ENCODE measurements at regions not wholly inside any gene's neighbourhood (a gene's known extent, or its start where the extent isn't known, plus 50 kb on each side); places are given as distances from the start of the nearest gene placed in this dataset.

DNA sequence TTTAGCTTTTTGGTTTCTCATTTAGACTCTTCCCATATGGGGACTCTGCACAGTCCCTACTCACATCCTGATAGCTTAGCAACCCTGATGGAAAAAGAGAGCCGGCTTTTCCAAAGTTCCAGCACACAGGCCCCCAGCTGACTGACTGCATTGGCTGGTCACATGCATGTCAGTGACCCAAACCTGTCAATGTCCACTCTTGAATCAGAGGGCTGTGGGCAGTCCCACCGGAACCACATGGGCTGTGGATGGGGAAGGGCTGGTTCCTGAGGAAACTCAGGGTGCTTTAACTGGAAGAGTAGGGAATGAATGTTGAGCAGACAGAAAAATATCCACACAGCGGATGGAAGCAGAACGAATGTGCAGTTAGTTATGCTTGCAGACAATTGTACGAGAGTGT lies 136.6 kb downstream of the NSG2 start:
- TF ChIP-seq SPI1 (IDR thresholded peaks at IDR 0.05; ENCODE audit: borderline replicate concordance, low read depth) (no peak), GABPA (IDR thresholded peaks at IDR 0.05; ENCODE audit: low read depth) (no peak), REST (IDR thresholded peaks at IDR 0.05; ENCODE audit: insufficient replicate concordance, low read depth) (no peak), POLR2AphosphoS5 (IDR thresholded peaks at IDR 0.05; ENCODE audit: low read depth) (no peak), CTCF (IDR thresholded peaks at IDR 0.05; ENCODE audit: insufficient read depth, low read length) (no peak)
- Histone ChIP-seq H3K27ac (replicated peaks) (no peak overlapping the region), H3K27me3 (ENCODE audit: insufficient read depth, poor library complexity, severe bottlenecking) (no peaks in the 10 kb centered on the region), H3K4me3 (replicated peaks; ENCODE audit: insufficient read depth, low read length) (no peak overlapping the region)
- DNase-seq (ENCODE audit: low read depth in 1 of 2, low spot score in 1 of 2), result no peak

DNA sequence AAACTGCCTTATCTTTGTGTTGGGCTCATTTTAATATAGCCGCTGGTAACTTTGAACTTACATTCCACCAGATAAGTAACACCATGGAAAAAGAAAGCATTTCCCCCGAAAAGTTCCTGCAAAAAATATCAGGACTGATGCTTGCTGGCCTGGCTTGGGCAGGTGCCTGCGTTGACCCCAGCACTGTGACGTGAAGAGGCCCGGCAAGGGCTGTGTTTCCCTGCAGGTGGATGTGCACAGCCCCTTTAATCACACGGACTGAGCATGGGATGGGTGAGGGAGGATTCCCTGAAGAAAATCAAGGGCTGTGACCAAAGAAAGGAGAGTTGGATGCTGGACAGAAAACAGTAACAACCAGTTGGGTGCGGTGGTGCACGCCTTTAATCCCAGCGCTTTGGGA lies 138.2 kb downstream of the NSG2 start:
- H3K27ac ChIP-seq (replicated peaks), result no peak overlapping the region
- TF ChIP-seq GABPA (IDR thresholded peaks at IDR 0.05; ENCODE audit: low read depth) (no peak), CTCF (IDR thresholded peaks at IDR 0.05; ENCODE audit: insufficient read depth, low read length) (no peak), SPI1 (IDR thresholded peaks at IDR 0.05; ENCODE audit: borderline replicate concordance, low read depth) (no peak), POLR2AphosphoS5 (IDR thresholded peaks at IDR 0.05; ENCODE audit: low read depth) (no peak), REST (IDR thresholded peaks at IDR 0.05; ENCODE audit: insufficient replicate concordance, low read depth) (no peak)
- DNase-seq (ENCODE audit: low read depth in 1 of 2, low spot score in 1 of 2), result no peak
- H3K4me3 ChIP-seq (replicated peaks; ENCODE audit: insufficient read depth, low read length), result no peak overlapping the region
- H3K27me3 ChIP-seq (ENCODE audit: insufficient read depth, poor library complexity, severe bottlenecking), result no peaks in the 10 kb centered on the region

GRCh38 chr5:174185506-174185905 lies 140.0 kb downstream of the NSG2 start:
- DNase-seq (ENCODE audit: low read depth in 1 of 2, low spot score in 1 of 2), result no peak
- no peak overlapping the region for H3K27ac ChIP-seq (replicated peaks)
- no peaks in the 10 kb centered on the region for H3K27me3 ChIP-seq (ENCODE audit: insufficient read depth, poor library complexity, severe bottlenecking)
- TF ChIP-seq POLR2AphosphoS5 (IDR thresholded peaks at IDR 0.05; ENCODE audit: low read depth) (no peak), REST (IDR thresholded peaks at IDR 0.05; ENCODE audit: insufficient replicate concordance, low read depth) (no peak), GABPA (IDR thresholded peaks at IDR 0.05; ENCODE audit: low read depth) (no peak), SPI1 (IDR thresholded peaks at IDR 0.05; ENCODE audit: borderline replicate concordance, low read depth) (no peak), CTCF (IDR thresholded peaks at IDR 0.05; ENCODE audit: insufficient read depth, low read length) (no peak)
- H3K4me3 ChIP-seq (replicated peaks; ENCODE audit: insufficient read depth, low read length), result no peak overlapping the region
